ENCODE measurements at regions not wholly inside any gene's neighbourhood (a gene's known extent, or its start where the extent isn't known, plus 50 kb on each side); places are given as distances from the start of the nearest gene placed in this dataset.
"Not testable (repeated sequence)": the region's sequence is repeated elsewhere in the genome, so short reads cannot be mapped to it uniquely, and the experiment has no call there.

GRCh38 chr1:206333316-206333715, 130.0 kb downstream of the SRGAP2 start:
- H3K9me3 Mint-ChIP-seq; ATAC-seq (ENCODE audit: low read depth); H3K4me1 Mint-ChIP-seq; H3K36me3 Mint-ChIP-seq; DNase-seq (ENCODE audit: low spot score in 2 of 2); H3K4me3 Mint-ChIP-seq; H3K27me3 Mint-ChIP-seq; H3K27ac Mint-ChIP-seq: not testable (repeated sequence)

GRCh38 chr1:206333897-206334296, 130.6 kb downstream of the SRGAP2 start:
- H3K4me3 Mint-ChIP-seq; H3K4me1 Mint-ChIP-seq; H3K27me3 Mint-ChIP-seq; H3K27ac Mint-ChIP-seq; H3K9me3 Mint-ChIP-seq; DNase-seq (ENCODE audit: low spot score in 2 of 2); ATAC-seq (ENCODE audit: low read depth); H3K36me3 Mint-ChIP-seq: not testable (repeated sequence)

DNA sequence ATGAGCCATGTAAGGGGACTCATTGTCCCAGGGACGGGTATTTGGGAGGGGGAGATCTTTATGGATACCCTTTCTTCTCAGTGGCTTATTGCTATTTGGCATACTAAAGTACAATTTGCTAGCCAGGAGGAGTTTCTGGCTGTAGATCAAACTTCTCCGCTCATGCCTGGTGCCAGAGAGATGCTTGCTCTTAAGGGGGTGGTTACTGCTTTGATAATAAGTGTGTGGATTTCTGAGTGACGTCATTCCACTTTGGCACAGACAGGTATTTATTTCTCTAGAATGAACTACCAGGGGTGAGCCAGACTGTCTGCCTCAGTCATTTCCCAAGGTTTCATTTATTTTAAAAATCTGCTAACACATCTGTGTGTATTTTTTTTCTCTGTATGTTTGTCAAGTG, 131.1 kb downstream of the SRGAP2 start:
- not testable (repeated sequence) for DNase-seq (ENCODE audit: low spot score in 2 of 2); H3K9me3 Mint-ChIP-seq; ATAC-seq (ENCODE audit: low read depth)

DNA sequence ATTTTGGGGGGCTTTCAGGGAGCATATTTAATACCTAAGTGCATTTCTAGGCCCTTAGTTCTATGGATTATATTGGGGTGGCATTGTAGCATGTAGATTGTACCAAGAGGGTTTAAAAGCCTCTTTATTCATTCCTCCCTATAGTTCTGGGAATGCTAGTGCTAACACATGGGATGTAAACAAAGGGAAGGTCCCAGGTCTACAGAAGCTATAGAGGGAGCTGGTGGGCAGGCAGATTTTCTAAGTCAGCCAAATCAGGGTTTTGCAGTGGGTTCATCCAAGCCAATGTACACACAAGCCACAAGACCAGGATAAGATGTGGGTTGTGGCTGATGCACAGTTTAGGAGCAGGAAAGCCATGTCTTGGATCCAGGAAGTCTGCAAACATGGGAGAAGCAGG, 131.8 kb downstream of the SRGAP2 start:
- H3K36me3 Mint-ChIP-seq; H3K4me1 Mint-ChIP-seq; H3K9me3 Mint-ChIP-seq; H3K27me3 Mint-ChIP-seq; ATAC-seq (ENCODE audit: low read depth); DNase-seq (ENCODE audit: low spot score in 2 of 2); H3K27ac Mint-ChIP-seq; H3K4me3 Mint-ChIP-seq: not testable (repeated sequence)

More for the DNA sequence above, 131.1 kb downstream of the SRGAP2 start:
- not testable (repeated sequence) for H3K27me3 Mint-ChIP-seq, H3K4me1 Mint-ChIP-seq, H3K27ac Mint-ChIP-seq, H3K36me3 Mint-ChIP-seq, H3K4me3 Mint-ChIP-seq

GRCh38 chr1:206335875-206336846, 132.8 kb downstream of the SRGAP2 start:
- H3K27ac Mint-ChIP-seq; DNase-seq (ENCODE audit: low spot score in 2 of 2); H3K4me3 Mint-ChIP-seq; H3K36me3 Mint-ChIP-seq; H3K4me1 Mint-ChIP-seq; H3K9me3 Mint-ChIP-seq; ATAC-seq (ENCODE audit: low read depth); H3K27me3 Mint-ChIP-seq: not testable (repeated sequence)

DNA sequence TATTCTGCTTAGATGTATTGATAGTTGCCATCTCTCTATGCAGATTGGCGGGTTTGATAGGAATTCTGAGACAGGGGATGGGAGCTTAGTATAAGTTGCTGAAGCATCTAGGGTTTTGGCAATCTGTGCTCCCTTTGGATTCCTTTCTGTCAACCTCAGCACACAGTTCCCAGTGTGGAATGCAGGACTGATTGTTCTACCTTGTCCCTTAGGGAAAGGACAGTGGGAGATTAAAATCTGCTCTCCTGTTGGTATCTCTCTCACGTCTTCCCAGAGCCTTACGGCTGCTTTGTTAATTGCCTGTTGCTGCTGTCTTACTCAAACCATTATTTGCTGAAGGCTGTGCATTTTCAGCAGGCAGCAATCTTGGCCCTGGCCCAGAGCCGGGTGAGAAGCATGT, 133.3 kb upstream of the IKBKE start:
- H3K27me3 Mint-ChIP-seq; H3K27ac Mint-ChIP-seq; H3K4me1 Mint-ChIP-seq; H3K36me3 Mint-ChIP-seq; H3K9me3 Mint-ChIP-seq; ATAC-seq (ENCODE audit: low read depth); H3K4me3 Mint-ChIP-seq; DNase-seq (ENCODE audit: low spot score in 2 of 2): not testable (repeated sequence)

DNA sequence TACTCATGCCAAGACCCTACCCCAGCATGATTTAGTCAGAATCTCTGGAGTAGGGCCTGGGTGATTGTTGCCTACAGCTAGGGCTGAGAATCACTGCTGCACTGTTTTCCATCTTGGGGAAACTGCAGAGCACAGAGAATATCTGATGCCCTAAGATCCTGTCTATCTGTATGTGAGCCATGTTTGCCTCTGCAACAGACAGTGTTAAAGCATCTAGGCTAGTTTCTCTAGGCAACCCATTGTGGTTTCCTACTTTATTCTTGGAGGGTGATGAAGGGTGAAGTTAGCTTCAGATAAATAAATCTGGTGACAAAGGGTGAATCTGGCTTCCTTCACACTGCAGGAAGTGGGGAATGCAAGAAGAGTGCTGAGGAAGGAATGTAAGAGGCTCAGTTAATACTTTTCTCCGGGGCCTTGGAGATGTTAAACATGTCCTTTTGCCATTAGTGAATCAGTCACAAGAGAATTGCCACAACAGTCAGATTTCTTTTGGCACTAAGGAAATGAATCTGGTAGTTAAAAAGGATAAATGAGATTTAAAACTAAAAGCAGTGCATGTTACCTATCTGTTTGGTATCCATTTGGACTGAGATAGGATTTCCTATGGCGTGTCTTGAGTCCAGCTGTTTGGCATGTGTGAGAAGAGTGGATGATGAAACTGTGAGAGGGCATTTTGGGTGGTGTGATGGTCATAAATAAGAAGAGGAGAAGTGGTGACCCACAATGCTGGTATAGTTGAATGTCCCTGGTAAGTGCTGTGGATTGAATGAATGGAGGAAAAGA, 119.6 kb upstream of the IKBKE start:
- not testable (repeated sequence) for H3K4me1 Mint-ChIP-seq; H3K36me3 Mint-ChIP-seq; H3K27ac Mint-ChIP-seq; H3K4me3 Mint-ChIP-seq; H3K27me3 Mint-ChIP-seq; DNase-seq (ENCODE audit: low spot score in 2 of 2); H3K9me3 Mint-ChIP-seq
- ATAC-seq (ENCODE audit: low read depth): peak; percentile 29

DNA sequence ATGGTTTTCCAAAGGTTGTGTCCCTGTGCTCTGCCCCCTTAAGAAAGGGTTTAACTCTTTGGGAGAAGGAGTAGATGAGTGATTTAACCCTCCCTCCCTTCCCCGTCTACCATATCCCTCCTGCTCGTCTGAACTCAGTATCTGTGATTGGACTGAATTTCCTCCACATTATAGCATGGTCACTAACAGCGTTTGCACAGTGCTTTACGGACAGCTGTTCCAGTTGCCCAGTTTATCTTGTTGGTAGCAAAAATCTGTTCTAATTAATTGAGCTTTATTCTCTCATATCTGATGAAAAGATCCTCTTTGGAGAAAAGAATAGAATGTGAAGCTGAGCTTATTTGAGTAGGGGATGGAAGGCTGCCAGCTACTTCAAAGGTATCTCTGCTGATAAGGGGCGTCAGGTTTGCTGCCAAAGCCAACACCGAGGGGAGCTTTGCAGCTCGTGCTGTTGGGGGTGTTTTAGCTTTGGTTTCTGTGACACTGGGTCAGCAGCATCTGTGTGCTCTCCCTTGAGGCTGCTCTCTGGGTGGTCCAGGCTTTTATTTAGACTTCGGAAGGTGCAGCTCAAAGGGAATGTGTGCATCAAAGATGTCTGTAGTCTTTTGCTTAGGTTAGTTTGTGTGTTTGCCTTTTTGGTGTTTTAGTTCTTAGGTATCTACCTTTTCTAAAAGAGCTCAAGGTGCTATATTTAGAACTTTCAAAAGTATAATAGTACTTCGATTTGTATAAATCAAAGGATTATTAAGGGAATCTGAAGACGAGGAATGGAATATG, 118.8 kb upstream of the IKBKE start:
- ATAC-seq (ENCODE audit: low read depth); H3K27me3 Mint-ChIP-seq; H3K4me3 Mint-ChIP-seq: not testable (repeated sequence)

GRCh38 chr1:206356310-206356709, 114.0 kb upstream of the IKBKE start:
- not testable (repeated sequence) for H3K27ac Mint-ChIP-seq; DNase-seq (ENCODE audit: low spot score in 2 of 2); H3K27me3 Mint-ChIP-seq; H3K9me3 Mint-ChIP-seq; H3K36me3 Mint-ChIP-seq; ATAC-seq (ENCODE audit: low read depth); H3K4me3 Mint-ChIP-seq; H3K4me1 Mint-ChIP-seq

More for the DNA sequence above, 118.8 kb upstream of the IKBKE start:
- H3K4me1 Mint-ChIP-seq; H3K9me3 Mint-ChIP-seq; DNase-seq (ENCODE audit: low spot score in 2 of 2); H3K36me3 Mint-ChIP-seq; H3K27ac Mint-ChIP-seq: not testable (repeated sequence)

GRCh38 chr1:206357962-206358361, 112.3 kb upstream of the IKBKE start:
- H3K4me3 Mint-ChIP-seq; H3K36me3 Mint-ChIP-seq; H3K27me3 Mint-ChIP-seq; H3K4me1 Mint-ChIP-seq; H3K9me3 Mint-ChIP-seq; DNase-seq (ENCODE audit: low spot score in 2 of 2); ATAC-seq (ENCODE audit: low read depth); H3K27ac Mint-ChIP-seq: not testable (repeated sequence)

DNA sequence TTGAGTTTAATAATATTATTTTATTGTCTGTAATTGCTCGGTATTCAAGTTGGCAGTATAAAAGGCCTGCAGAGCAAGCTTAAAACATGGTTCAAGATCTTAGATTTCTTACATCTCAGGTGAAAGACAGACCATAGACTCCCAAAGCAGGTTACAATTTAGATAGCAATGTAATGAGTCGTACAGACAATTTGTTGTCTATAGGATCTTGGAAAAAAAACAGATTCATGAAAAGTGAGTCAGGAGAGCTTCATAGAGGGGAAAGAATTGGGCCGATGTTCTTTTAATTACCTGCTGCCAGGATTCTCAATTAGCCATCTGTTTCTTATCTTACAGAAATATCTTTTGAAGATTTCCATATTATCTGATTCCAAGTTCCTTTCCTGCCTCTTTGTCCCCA, 111.5 kb upstream of the IKBKE start:
- not testable (repeated sequence) for ATAC-seq (ENCODE audit: low read depth); H3K27me3 Mint-ChIP-seq; H3K4me1 Mint-ChIP-seq; H3K36me3 Mint-ChIP-seq; H3K9me3 Mint-ChIP-seq; H3K4me3 Mint-ChIP-seq; DNase-seq (ENCODE audit: low spot score in 2 of 2); H3K27ac Mint-ChIP-seq

DNA sequence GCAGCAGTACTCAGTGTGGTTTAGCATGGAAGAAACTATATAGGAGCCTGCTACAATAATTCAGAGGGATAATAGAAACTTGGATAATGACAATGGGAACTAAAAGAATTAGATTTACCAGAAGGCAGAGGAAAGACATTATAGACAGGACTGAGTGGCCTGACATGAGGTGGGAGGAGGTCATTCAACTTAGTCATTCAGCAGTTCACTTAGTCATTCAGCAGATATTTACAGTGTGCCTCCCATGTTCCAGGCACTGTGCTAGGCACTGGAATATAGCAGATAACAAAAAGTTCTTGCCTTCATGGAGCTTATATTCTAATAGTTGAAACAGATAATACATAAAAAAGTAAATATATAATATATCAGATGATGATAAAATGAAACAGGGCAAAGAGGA, 110.9 kb upstream of the IKBKE start:
- not testable (repeated sequence) for H3K4me3 Mint-ChIP-seq; DNase-seq (ENCODE audit: low spot score in 2 of 2); ATAC-seq (ENCODE audit: low read depth); H3K27me3 Mint-ChIP-seq; H3K9me3 Mint-ChIP-seq; H3K36me3 Mint-ChIP-seq; H3K27ac Mint-ChIP-seq; H3K4me1 Mint-ChIP-seq

GRCh38 chr1:206361978-206362543, 108.2 kb upstream of the IKBKE start:
- H3K27ac Mint-ChIP-seq; ATAC-seq (ENCODE audit: low read depth); H3K4me3 Mint-ChIP-seq; H3K27me3 Mint-ChIP-seq; H3K36me3 Mint-ChIP-seq; DNase-seq (ENCODE audit: low spot score in 2 of 2); H3K9me3 Mint-ChIP-seq; H3K4me1 Mint-ChIP-seq: not testable (repeated sequence)
